ENCODE measurements at regions not wholly inside any gene's neighbourhood (a gene's known extent, or its start where the extent isn't known, plus 50 kb on each side); places are given as distances from the start of the nearest gene placed in this dataset.

GRCh38 chr2:66852953-66853352 is 418.0 kb downstream of the MEIS1 start:
- H3K36me3 ChIP-seq (ENCODE audit: control insufficient read depth, insufficient read depth, low read length) = no peaks in the 10 kb centered on the region
- no peak for ATAC-seq
- no peaks in the 10 kb centered on the region for H3K4me1 ChIP-seq (ENCODE audit: control insufficient read depth, insufficient read depth, low read length)
- intact Hi-C loops (cut with micrococcal nuclease; ENCODE audit: unreplicated experiment) (no loop called here), in situ Hi-C loops (cut with HindIII; ENCODE audit: low pct_unique_long_range_greater_than_20kb, low sequenced_read_pairs) (no loop called here)
- no peak for DNase-seq (ENCODE audit: low read depth, low spot score)
- no peaks in the 10 kb centered on the region; the same call in 1 of the 2 replicates for H3K27me3 ChIP-seq (ENCODE audit: control insufficient read depth, insufficient read depth, low read length)
- POLR2A ChIA-PET = no interaction called here
- CTCF ChIA-PET = no interaction called here
- no peak overlapping the region for H3K27ac ChIP-seq (ENCODE audit: low read length)
- no peak overlapping the region for H3K4me3 ChIP-seq (ENCODE audit: low read depth in 2 of 2, low read length in 2 of 2)
- H3K9me3 ChIP-seq (ENCODE audit: control insufficient read depth, insufficient read depth, low read depth, low read length) = no peaks in the 10 kb centered on the region
- no TSS peak for BruUV-seq (replicated peaks)
- TF ChIP-seq CTCF (IDR thresholded peaks at IDR 0.05) (no peak), POLR2AphosphoS5 (IDR thresholded peaks at IDR 0.05; ENCODE audit: low read depth, low read length) (no peak), TCF7L2 (IDR thresholded peaks at IDR 0.05; ENCODE audit: low read depth, low read length) (no peak), SIN3A (IDR thresholded peaks at IDR 0.05; ENCODE audit: borderline replicate concordance, insufficient read depth, low read depth, low read length) (no peak)
- TF ChIP-seq, protein P1, sequence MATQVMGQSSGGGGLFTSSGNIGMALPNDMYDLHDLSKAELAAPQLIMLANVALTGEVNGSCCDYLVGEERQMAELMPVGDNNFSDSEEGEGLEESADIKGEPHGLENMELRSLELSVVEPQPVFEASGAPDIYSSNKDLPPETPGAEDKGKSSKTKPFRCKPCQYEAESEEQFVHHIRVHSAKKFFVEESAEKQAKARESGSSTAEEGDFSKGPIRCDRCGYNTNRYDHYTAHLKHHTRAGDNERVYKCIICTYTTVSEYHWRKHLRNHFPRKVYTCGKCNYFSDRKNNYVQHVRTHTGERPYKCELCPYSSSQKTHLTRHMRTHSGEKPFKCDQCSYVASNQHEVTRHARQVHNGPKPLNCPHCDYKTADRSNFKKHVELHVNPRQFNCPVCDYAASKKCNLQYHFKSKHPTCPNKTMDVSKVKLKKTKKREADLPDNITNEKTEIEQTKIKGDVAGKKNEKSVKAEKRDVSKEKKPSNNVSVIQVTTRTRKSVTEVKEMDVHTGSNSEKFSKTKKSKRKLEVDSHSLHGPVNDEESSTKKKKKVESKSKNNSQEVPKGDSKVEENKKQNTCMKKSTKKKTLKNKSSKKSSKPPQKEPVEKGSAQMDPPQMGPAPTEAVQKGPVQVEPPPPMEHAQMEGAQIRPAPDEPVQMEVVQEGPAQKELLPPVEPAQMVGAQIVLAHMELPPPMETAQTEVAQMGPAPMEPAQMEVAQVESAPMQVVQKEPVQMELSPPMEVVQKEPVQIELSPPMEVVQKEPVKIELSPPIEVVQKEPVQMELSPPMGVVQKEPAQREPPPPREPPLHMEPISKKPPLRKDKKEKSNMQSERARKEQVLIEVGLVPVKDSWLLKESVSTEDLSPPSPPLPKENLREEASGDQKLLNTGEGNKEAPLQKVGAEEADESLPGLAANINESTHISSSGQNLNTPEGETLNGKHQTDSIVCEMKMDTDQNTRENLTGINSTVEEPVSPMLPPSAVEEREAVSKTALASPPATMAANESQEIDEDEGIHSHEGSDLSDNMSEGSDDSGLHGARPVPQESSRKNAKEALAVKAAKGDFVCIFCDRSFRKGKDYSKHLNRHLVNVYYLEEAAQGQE (IDR thresholded peaks at IDR 0.05; ENCODE audit: insufficient read depth in 1 of 2, low read depth in 2 of 2, low read length in 1 of 2) = no peak

GRCh38 chr2:66853585-66853984 is 418.7 kb downstream of the MEIS1 start:
- CTCF ChIA-PET = no interaction called here
- H3K27me3 ChIP-seq (ENCODE audit: control insufficient read depth, insufficient read depth, low read length) = no peaks in the 10 kb centered on the region; the same call in 1 of the 2 replicates
- no peak for ATAC-seq
- TF ChIP-seq, protein P1 (IDR thresholded peaks at IDR 0.05; ENCODE audit: insufficient read depth in 1 of 2, low read depth in 2 of 2, low read length in 1 of 2) = no peak
- TF ChIP-seq POLR2AphosphoS5 (IDR thresholded peaks at IDR 0.05; ENCODE audit: low read depth, low read length) (no peak), TCF7L2 (IDR thresholded peaks at IDR 0.05; ENCODE audit: low read depth, low read length) (no peak), SIN3A (IDR thresholded peaks at IDR 0.05; ENCODE audit: borderline replicate concordance, insufficient read depth, low read depth, low read length) (no peak), CTCF (IDR thresholded peaks at IDR 0.05) (no peak)
- no peaks in the 10 kb centered on the region for H3K36me3 ChIP-seq (ENCODE audit: control insufficient read depth, insufficient read depth, low read length)
- intact Hi-C loops (cut with micrococcal nuclease; ENCODE audit: unreplicated experiment) = no loop called here
- no peak overlapping the region for H3K27ac ChIP-seq (ENCODE audit: low read length)
- DNase-seq (ENCODE audit: low read depth, low spot score) = no peak
- no TSS peak for BruUV-seq (replicated peaks)
- H3K4me1 ChIP-seq (ENCODE audit: control insufficient read depth, insufficient read depth, low read length) = no peaks in the 10 kb centered on the region
- H3K4me3 ChIP-seq (ENCODE audit: low read depth in 2 of 2, low read length in 2 of 2) = no peak overlapping the region
- H3K9me3 ChIP-seq (ENCODE audit: control insufficient read depth, insufficient read depth, low read depth, low read length) = no peaks in the 10 kb centered on the region
- POLR2A ChIA-PET = no interaction called here
- in situ Hi-C loops (cut with HindIII; ENCODE audit: low pct_unique_long_range_greater_than_20kb, low sequenced_read_pairs) = no loop called here
